ENCODE measurements at regions not wholly inside any gene's neighbourhood (a gene's known extent, or its start where the extent isn't known, plus 50 kb on each side); places are given as distances from the start of the nearest gene placed in this dataset.

DNA sequence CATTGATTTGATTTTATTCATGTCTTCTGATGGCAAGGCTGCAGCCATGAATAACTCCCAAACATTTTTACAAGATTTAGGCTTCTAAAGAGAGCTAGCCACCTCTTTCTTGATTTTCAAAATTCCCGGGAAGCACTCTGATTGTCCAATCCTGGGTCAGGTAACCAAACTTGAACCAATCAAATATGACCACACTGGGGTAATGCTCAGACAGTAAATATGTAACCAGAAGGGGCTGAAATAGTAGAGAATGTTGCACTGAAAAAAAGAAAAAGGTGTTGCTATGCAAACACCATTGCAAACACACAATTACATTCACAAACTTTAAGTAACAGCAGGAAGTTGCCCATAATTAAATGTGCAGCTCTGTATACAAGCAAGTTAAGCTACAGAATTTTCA, 112.9 kb upstream of the IQCM start:
- DNase-seq (ENCODE audit: low read depth), result no peak

DNA sequence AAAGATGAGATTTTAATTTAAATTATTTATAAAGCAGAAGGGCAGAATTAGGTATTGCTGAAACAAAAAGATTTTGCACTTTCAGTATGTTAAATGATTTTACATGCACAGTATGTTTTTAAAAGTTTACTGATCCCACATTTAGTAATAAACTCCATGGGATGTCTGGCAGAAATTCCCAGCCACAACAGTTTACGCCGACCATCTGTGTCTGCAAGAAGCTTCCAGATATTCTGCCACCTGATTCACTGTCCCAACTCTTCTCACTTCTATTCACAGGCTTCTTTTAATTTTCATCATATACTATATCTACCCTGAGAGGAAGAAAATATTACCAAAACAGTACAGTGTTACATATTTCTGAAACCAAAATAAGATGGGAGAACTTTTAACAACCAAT, 115.8 kb upstream of the IQCM start:
- DNase-seq (ENCODE audit: low read depth), result no peak

DNA sequence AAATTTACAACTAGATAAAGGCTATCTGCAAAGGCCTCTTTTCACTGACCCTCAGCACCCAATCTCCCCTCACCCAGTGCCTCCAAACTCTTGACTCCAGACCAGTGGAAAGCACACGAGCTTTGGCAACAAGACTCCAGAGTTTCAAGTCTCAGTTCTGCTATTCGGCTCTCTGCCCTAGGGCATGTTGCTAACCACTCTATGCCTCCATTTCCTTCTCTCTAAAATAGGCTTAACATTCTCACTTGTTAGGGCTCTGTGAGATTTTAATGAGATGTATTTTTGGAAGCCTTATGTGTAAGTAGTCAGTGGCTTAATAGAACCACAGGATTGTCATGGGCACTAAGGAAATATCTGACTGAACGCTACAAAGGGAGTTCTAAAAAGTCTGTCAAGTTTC, 116.5 kb upstream of the IQCM start:
- no peak for DNase-seq (ENCODE audit: low read depth)

DNA sequence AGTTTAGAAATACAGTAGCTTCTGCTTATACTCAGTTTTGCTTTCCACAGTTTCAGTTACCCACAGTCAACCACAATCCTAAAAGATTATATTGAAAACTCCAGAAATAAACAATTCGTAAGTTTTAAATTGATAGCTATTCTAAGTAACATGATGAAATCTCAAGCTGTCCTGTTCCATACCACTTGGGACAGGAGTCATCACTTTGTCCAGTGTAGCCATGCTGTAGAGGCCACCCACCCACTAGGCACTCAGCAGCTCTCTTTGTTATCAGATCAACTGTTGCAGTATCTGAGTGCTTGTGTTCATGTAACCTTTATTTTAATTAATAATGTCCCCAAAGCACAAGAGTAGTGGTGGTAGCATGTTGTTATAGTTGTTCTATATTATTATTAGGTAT, 117.5 kb upstream of the IQCM start:
- DNase-seq (ENCODE audit: low read depth), result no peak

DNA sequence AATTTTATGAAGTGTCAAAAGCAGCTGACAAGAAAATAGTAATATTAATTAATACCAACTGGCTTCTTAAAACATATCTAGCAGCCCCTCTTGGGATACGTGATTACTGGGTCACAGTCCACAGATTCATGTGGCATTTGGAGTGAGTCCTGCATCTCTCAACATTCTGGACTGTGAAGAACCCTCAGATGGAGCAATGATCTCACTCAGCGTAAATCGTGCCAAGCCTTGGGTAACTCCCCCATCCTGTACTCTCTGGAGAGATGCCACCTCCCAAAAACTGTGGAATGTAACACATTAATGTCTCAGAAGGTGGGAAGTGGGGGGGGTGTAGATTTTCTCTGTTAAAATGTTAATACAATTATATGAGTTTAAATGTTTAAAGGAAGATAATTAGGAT, 118.2 kb upstream of the IQCM start:
- no peak for DNase-seq (ENCODE audit: low read depth)

DNA sequence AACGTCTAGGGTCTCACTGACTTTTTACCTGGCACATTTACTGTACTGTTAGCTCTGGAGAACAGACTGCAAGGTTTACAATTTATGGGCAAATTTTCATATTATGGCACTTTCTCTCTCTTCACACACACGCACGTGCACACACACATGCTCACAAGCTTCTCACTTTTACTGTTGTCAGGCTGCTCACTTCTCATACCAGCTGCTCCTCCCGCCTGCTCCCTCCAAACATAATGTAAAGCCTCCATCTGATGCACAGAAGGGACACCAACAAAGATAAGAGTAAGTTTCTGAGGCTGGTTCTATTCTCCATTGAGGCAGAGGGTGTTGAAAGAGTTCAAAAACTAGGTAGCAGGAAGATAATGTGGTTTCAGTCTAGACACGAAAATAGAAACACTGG, 128.9 kb upstream of the DCLK2 start:
- no peak for DNase-seq (ENCODE audit: low read depth)

DNA sequence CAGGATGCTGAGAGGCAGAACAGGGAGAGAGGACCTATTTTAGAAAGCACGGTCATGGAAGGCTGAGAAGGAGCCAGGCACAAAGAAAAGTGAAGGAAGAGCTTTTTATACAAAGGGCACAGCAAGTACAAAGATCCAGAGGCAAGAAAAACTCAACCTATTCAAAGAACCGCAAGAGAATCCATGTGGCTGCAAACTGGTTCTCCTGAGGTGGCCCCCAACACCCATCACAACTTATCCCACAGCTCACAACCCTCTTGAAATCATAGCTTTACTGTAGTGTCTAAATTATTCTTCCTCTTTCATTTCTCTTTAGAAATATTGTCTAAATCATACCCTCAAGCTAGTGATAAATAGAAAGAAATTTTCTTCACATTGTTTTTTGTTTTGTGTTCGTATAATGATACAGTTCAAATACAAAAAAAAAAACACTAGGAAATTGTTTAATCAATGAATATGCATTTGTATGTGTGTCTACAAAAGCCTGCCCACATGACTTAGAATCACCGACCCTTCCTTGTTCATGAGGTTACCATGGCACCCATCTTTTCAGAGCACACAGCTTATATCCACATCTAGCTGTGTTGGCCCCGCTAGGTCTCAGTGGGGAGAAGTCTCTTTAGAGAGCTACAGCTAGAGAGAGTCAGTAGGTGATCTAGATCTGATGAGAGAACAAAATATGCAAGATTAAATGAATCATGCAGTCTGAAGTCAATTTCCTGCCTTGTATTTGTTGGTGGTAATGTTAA, 126.9 kb upstream of the DCLK2 start:
- DNase-seq (ENCODE audit: low read depth), result no peak

DNA sequence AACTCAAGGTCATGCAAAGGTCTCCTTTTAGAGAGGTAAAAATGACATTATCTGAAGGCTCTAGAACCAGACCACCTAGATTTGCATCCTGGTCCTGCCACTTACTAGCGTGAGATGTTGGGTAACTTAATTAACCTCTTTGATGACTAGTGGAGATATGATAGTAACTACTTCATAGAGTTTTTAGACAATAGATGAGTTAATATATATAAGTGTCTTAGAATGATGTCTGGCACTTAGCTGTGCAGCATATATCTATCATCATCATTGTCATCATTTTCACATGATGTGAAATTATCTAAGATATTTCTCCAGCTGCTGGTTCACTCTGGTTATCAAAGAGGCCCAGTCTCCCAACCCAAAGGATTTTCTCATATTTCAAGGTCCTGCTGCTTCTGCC, 126.1 kb upstream of the DCLK2 start:
- DNase-seq (ENCODE audit: low read depth), result no peak

DNA sequence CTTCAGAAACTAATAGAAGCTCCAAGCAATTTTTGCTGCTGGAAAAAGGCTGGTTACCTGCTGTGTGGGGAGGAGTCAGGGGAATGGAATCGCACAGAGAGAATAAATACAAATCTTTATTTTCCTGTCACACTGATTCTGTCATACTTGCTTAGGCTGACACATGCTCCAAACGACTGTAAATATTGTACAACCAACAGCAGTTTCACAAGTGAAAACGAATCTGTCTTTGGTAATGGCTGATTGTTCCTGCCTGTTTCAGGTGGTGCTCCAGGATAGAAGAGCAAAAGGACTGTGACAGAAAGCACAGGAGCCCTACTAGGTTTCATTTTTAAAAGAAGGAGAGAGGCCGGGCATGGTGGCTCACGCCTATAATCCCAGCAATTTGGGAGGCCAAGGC, 125.5 kb upstream of the DCLK2 start:
- no peak for DNase-seq (ENCODE audit: low read depth)

DNA sequence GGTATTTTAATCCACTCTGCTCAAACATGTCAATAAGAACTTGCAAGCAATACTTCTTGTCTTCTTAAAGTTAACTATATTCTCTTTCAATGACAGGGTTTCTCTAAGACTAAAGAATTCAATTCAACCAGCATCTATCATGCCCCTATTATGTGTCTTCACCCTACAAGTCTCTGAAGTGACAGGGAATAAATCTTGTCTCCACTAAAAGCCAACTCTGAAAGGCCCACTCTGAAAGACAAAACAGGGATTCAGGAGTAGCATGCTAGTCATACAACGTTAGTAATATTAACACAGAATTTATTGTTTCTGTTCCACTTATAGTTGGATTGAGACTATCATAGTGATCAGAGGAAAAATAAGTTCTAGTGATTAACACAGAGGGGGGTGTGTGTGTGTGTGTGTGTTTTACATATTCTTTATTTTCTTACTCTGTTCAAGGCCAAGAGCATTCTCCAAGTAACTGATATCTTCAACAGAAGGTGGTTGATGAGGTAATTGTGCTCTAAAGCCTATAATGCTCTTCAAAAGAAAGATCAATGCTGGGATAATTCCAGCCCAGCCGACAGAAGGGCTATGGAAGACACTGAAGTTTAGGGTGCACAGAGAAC, 122.4 kb upstream of the DCLK2 start:
- DNase-seq (ENCODE audit: low read depth), result no peak

DNA sequence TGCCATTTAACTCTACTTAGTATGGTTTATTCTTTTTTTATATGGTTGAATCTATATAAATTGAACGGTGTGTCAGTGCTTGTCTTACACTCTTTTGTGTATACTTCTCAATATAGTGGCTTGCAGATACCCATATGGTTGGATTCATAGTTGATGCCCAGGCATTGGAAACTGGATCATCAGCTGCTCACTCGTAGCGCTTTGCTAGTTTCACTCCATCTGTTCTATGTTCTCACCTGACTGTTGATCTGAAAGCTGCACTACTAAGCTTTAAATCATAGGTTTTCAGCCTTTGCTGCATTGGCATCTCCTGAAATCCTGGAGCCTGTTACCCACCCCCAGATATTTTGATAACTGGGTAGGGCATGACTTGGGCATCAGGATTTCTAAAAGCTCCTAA, 121.6 kb upstream of the DCLK2 start:
- no peak for DNase-seq (ENCODE audit: low read depth)

DNA sequence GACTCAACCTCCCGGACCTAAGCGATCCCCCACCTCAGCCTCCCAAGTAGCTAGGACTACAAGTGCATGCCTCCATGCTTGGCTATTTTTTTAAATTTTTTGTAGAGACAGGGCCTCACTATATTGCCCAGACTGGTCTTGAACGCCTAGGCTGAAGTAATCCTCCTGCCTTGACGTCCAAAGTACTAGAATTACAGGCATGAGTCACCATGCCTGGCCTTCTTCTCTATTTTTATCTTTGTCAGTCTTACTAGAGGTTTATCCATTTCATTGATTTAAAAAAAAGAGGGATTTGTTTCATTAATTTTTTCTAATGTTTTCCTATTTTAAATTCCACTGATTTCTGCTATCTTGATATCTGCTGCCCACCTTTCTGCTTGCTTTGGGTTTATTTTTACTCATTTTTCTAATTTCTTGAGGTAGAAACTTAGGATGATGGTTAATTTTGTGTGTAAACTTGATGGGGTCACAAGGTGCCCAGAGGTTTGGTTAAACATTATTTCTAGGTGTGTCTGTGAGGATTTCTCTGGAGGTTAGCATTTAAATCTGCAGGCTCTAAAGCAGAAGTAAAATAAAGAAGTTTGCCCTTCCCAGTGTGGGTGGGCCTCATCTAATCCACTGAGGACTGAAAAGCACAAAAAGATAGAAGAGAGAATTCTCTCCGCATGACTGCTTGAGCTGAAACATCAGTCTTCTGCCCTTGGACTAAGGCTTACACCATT, 116.2 kb upstream of the DCLK2 start:
- peak; percentile 62 for DNase-seq (ENCODE audit: low read depth)

DNA sequence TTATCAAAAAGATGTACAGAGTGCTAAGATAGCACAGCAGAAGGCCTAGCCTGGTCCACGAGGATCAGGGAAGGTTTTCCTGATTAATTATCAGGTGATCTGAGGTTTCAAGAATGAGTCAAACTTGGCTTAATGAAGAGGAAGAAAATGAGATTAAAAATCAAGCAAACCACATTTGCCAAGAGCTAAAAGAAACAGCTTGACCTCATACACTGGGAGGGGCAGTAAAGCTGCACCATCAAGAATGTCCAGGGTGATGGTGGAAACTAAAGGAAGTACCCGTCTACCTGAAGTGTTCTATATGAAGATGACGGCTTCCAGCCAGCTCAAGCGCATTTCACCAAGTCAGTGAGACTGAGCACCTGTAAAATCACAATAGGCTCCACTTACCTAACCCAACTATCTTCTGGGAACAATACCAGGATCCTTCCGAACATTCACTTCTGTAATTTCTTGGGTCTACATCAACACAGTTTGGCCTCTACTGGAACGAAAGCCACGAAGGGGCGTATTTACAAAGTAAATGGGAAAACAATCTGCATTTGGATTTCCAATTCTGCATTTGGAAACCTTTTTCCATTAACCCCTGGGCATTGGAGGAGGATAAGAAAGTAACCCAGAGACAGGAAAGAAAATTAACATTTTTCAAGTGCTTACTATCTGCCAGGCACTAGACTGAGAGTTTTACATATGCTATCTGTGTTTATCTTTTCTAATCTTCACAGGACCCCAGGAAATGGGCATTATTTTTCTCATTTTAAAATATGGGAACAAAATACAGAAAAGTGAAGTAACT, 114.0 kb upstream of the DCLK2 start:
- no peak for DNase-seq (ENCODE audit: low read depth)

DNA sequence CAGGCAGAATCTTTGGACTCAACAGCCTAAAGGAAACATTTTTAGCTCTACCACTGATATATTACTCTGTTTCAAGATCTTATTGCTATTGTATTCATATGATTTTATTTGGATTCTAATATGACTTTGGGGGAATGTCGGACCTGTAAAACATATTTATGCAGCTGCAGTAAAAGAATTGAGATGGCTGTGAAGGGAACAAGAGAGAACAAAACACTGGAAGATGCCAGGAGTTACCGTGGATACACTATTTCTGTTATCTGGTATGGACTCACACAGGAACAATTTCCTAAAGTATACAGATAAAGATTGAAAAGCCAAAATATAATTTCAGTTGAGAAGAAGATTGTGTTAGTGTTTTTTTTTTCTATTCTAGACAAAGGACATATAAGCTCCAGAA, 113.0 kb upstream of the DCLK2 start:
- no peak for DNase-seq (ENCODE audit: low read depth)

DNA sequence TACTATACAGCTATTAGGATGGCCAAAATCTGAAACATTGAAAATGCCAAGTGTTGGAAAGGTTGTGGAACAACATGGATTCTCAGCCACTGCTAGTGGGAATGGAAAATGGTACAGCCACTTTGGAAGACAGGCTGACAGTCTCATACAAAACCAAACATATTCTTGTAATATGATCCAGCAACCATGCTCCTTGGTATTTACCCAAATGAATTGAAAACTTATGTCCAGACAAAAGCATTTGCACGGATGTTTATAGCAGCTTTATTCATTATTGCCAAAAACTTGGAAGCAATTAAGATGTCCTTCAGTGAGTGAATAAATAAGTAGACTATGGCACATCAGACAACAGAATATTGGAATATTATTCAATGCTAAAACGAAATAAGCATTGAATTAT, 105.8 kb upstream of the DCLK2 start:
- no peak for DNase-seq (ENCODE audit: low read depth)

DNA sequence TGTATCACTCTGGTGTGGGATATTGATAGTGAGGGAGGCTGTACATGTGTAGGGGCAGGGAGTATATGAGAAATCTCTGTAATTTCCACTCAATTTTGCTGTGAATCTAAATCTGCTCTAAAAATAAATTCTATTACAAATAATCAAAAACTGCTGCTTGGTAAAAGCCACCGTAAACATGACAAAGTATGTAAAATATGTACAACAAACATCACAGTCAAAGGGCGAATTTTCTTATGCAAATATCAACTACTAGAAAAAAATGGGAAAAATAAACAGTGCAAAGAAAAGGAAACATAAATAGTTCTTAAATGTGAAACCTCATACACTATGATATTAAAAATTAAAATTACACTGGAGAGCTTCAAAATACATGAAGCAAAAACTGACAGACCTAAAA, 105.1 kb upstream of the DCLK2 start:
- DNase-seq (ENCODE audit: low read depth), result no peak

DNA sequence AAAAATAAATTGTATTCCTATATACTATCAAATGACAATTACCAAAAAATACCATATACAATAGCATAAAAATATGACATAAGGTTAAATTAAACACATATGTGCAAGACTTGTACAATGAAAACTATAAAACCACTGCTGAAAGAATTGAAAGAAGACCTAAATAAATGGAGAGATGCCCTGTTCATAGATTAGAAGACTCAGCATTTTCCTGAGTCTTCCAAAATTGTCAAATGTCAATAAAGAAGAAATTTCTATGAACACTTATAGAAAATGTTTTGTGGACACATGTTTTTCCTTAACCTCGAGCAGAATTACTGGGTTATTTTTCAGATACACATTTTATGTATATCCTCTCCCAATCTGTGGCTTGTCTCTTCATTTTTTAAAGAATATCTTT, 103.1 kb upstream of the DCLK2 start:
- DNase-seq (ENCODE audit: low read depth), result no peak

DNA sequence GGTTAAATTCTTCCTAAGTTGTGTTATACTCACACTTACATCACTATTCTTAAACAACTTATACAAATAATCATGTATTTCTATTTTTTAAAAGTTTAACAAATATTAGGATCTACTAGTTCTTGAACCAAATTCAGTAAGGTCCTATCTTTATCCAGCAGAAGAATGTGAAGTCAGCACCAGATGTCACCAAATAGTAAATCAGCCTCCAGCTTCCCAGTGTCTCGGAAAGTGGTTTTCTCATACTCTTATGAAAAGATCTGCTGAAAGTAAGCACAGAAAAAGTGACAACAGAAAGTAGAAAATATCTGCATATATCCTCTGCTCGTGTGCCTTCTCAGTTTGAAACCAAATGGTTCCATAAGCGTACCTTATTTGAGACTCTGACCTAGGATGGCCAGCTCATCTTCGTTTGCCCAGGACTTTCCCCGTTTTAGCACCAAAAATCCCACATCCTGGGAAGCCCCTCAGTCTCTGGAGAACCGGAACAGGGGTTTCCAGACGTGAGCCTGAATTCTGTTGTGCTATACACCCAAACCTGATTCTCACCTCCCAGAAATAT, 98.0 kb upstream of the DCLK2 start:
- DNase-seq (ENCODE audit: low read depth), result no peak

DNA sequence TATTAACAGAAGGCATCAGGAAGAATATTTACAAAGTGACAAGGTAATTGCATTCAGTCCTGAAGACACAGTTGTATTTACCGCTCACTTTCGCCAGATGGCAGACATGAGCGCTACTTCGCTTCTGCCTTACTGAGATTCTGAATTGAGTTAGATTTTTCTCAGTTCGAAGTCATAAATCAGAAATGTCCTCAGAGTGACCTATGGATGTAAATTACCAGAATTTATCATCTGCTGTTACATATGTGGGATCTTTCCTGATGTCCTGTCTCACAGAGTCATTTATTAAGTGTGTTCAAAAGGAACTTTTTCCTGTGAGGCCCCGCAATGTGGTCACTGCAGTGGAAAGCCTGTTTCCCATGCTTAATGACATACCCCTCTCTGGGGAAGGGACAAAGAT, 97.3 kb upstream of the DCLK2 start:
- DNase-seq (ENCODE audit: low read depth), result peak; percentile 52

DNA sequence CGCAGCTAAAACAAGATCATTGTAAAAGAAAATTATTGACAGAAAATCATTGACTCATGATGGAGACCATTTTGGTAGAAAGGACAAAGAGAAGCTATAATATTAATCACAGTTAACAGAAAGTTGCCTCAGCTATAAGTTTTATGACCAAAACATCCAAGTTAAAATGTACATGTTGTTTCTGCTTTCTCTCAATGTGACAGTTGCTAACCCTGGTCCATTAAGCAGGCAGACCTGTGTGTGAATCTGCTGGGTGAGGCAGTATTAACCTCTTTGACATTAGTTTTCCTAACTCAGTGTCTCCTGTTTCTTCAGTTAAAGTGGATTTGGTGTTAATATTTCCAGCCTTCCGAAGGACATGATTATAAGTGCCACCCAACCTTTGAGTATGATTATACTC, 94.8 kb upstream of the DCLK2 start:
- DNase-seq (ENCODE audit: low read depth), result no peak

DNA sequence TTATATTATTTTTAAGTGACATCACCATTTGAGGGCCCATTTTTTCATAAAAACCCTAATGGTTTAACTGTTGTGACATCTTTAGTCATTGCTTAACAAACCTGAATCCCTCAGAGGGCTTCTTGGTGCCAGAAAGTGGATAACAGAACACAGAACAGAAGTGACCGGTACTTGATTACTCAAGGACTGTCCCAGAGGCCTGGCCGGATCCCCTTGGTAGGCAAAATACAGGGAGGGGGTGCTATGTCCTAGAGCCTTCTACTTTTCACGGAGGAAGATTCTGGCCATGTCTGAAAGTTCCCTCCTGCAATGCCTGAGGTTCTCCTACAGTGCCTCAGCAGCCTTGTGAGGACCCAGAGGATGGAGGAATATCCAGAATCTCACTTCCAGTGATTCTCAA, 94.3 kb upstream of the DCLK2 start:
- DNase-seq (ENCODE audit: low read depth), result no peak

DNA sequence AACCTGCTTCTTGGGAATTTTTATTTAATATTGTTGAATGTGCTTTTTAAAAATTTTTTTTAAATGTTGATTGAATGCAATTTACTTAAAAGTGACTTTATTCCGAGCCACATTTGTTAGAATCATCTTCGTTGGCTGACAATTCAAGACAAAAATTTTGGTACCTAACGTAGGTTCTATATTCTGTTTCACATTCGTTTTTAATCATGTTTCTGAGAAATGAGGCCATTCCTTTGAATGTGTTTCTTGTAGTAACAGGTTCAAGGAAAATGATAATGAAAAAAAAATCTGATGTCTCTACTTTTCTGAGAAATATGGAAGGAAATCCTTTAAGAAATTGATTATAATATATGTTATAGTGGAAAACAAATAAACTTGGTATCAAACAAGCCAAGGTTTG, 92.3 kb upstream of the DCLK2 start:
- no peak for DNase-seq (ENCODE audit: low read depth)
